B cell (primary cell): ENCODE measurements at regions not wholly inside any gene's neighbourhood (a gene's known extent, or its start where the extent isn't known, plus 50 kb on each side); places are given as distances from the start of the nearest gene placed in this dataset.

Experiments used
- CTCF ChIP-seq: fragments of 200-600 bp; IDR thresholded peaks from one replicate; pipeline ENCODE4 v1.8.0; 2022; ENCODE audit warnings: antibody characterized with exemption, mild to moderate bottlenecking
- EZH2 ChIP-seq: IDR thresholded peaks from 2 replicates; pipeline ENCODE4 v1.6.1; 2012; ENCODE audit warnings: borderline replicate concordance, low read depth, mild to moderate bottlenecking, moderate library complexity, low read length; ENCODE audit not compliant: insufficient read depth, poor library complexity, severe bottlenecking

- TF ChIP-seq CTCF: no peak
- TF ChIP-seq EZH2: no peak
Measured at GRCh38 chr4:167555338-167556022, 321.2 kb upstream of the SPOCK3 start.
